Motor neuron (in vitro differentiated cells): ENCODE measurements at regions not wholly inside any gene's neighbourhood (a gene's known extent, or its start where the extent isn't known, plus 50 kb on each side); places are given as distances from the start of the nearest gene placed in this dataset.
A peak's percentile ranks its signal among the peaks of the same experiment; 100 is the strongest.

Experiments
- ATAC-seq, 8 experiments: fragments of 200-7000 bp; cut with Tn5 transposase; replicated peaks in 6 of 8; 2 replicates each; pipeline ENCODE4 v1.8.0; 2021; ENCODE audit warnings: mild to moderate bottlenecking in 8 of 8, moderate library complexity in 8 of 8
- H3K27ac ChIP-seq, 2 donors: fragments of 250-450 bp; sonication (Bioruptor Pico); 2 replicates each; pipeline ENCODE4 v1.9.0; 2021; ENCODE audit warnings: antibody characterized with exemption in 2 of 2, mild to moderate bottlenecking in 2 of 2, moderate library complexity in 1 of 2
- H3K4me1 ChIP-seq, 2 donors: fragments of 250-450 bp; sonication (Bioruptor Pico); replicated peaks in 1 of 2; 2 replicates each; pipeline ENCODE4 v1.6.1; 2021; ENCODE audit warnings: antibody characterized with exemption in 2 of 2, mild to moderate bottlenecking in 2 of 2, moderate library complexity in 1 of 2
- H3K4me3 ChIP-seq, 5 donors: fragments of 250-450 bp; sonication (Bioruptor Pico); 2 replicates each; pipeline ENCODE4 v1.9.0; 2021; ENCODE audit warnings: antibody characterized with exemption in 5 of 5, mild to moderate bottlenecking in 5 of 5, moderate library complexity in 4 of 5
- WGBS, 10 experiments: fragments of 450-650 bp; shearing (Covaris generic); methylation state at CpG; one replicate each; pipeline ENCODE4 v1.0.0; 2022; 5-methylcytosine and 5-hydroxymethylcytosine counted together
- in situ Hi-C, 9 experiments: fragments of 400-800 bp; cut with MboI; loops; one replicate each; pipeline ENCODE4 v1.15.0; 2021; ENCODE audit warnings: low sequenced_read_pairs in 9 of 9, low pct_unique_long_range_greater_than_20kb in 2 of 9; ENCODE audit not compliant: unreplicated experiment in 9 of 9

DNA sequence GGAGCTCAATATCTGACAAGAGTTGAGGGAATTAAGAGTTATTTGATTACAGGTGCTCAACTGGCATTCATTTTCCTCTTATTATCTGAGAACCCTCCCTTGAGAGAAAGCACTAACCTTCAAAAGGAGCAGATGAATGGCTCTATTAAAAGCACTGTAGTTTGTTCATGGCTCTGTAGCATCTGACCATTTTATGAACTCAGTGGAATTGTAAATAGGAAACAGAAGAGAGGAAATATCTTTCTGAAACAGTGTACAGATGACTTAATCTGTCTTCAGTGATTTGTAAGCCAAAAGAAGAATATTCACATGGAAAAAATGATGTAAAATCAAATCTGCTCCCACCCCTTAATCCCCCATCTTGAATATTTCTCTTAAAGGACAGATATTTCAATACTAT lies 810.4 kb upstream of the GRAMD2B start:
- in situ Hi-C loops: no loop called here
- Histone ChIP-seq H3K27ac (no peak overlapping the region), H3K4me1 (peaks cover 10 to 24% of the 10 kb centered on the region in 2 donors), H3K4me3 (peak overlapping the region in 1 of 5 donors; percentile 0)
- peak in 5 of 8 experiments; percentile 72 to 83 (median 78) for ATAC-seq

DNA sequence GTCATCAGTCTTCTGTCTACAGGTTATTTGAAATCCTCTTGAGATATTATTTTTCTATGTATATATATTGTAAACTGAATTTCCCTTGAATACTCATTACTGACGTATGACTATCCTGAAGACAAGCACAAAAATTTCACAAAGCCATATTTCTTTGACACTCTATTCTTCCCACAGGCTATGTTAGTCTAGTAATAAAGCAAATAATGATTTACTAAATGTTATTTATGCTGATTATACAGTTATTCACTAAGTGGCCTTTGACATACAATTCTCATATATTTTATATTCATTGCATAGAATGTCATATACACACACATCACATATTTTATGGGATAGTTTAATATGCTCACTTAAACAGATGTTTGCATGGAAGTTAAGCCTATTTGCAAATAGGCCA lies 793.0 kb upstream of the GRAMD2B start:
- in situ Hi-C loops: no loop called here
- WGBS, 10 experiments: 67 to 100% (median 89%) methylated on average over 1 of the region's 1 CpG; no CpG with 5 or more reads in 4 of the 10 experiments

DNA sequence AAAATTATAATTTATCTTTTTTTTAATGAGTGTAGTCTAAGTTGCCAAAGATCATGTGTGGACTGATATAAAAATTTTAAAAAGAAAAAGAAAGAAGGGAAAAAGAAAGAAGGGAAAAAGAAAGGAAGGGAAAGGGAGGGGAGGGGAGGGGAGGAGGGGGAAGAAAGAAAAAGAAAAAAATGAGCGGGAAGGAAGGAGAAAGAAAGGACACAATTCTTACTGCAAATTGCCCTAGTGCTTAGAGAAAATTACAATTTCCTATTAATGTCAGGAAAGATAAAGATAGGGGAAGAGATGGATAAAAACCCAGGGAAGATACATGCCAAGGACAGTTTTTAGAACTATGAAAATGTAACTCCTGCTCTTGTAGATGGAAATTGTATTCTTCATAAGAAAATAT lies 789.7 kb upstream of the GRAMD2B start:
- H3K27ac ChIP-seq: no peak overlapping the region
- in situ Hi-C loops: no loop called here
- WGBS, 10 experiments: 38 to 100% (median 91%) methylated on average over 1 of the region's 1 CpG; no CpG with 5 or more reads in 4 of the 10 experiments
- peaks cover 4 to 10% of the 10 kb centered on the region in 2 donors for H3K4me1 ChIP-seq
- no peak overlapping the region for H3K4me3 ChIP-seq
- ATAC-seq: no peak

More for the DNA sequence above, 793.0 kb upstream of the GRAMD2B start:
- peak in 1 of 8 experiments; percentile 56 for ATAC-seq
- no peak overlapping the region for H3K27ac ChIP-seq
- peaks cover 4 to 10% of the 10 kb centered on the region in 2 donors for H3K4me1 ChIP-seq
- no peak overlapping the region for H3K4me3 ChIP-seq

DNA sequence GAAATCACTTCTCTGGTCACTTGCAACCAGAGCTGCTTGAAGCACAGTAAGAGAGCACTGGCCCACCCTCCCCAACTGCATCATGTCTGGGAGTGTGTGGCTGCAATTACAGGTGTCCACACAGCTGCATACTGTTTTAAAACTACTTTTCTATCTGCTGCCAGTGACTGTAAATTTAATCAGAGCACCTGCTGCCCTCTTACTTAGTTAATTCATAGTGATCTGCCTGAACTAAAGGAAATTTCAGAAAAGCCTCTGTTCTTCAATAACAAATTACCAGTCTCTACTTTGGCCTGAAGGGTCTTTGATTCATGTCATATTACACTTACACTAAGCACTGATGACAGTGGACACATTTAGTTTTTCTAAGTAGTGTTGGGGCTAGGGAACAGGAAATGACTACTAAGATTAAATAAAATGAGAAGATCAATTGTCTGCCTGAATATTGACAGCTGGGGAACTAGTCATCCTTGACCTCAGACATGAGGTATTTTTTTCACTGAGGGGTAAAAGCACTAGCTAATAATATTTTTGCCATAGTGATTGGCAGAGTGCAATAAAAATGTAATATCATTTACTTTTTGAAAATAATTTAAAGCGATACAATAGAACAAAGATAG lies 788.9 kb upstream of the GRAMD2B start:
- no peak overlapping the region for H3K27ac ChIP-seq
- in situ Hi-C loops: no loop called here
- no peak overlapping the region for H3K4me3 ChIP-seq
- peaks cover 4 to 10% of the 10 kb centered on the region in 2 donors for H3K4me1 ChIP-seq
- 50 to 100% (median 93%) methylated on average over 1 of the region's 1 CpG; no CpG with 5 or more reads in 1 of the 10 experiments for WGBS, 10 experiments
- peak in 5 of 8 experiments; percentile 18 to 68 (median 35) for ATAC-seq

DNA sequence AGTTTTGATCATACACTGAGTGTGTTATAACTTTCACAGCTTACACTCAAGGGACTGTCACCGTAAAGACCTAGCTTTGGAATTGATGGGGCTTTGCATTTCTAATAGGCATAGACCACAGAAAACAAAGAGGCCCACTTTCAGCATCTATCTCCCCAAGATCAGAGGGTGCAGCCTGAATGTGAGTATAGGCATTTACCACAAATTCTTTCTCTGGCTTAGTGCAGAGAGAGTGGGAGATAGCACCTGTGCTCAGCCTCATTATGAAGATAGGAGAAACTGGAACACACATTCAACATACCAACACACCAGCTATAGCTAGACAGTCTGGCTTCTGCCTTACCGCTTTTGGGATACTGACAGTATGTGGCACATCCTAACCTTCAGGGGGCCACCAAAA lies 783.4 kb upstream of the GRAMD2B start:
- 50 to 100% (median 83%) methylated on average over 1 to 2 of the region's 2 CpGs; no CpG with 5 or more reads in 3 of the 10 experiments for WGBS, 10 experiments
- no peak for ATAC-seq
- Histone ChIP-seq H3K4me3 (no peak overlapping the region), H3K27ac (no peak overlapping the region), H3K4me1 (no peaks in the 10 kb centered on the region)
- in situ Hi-C loops: no loop called here

DNA sequence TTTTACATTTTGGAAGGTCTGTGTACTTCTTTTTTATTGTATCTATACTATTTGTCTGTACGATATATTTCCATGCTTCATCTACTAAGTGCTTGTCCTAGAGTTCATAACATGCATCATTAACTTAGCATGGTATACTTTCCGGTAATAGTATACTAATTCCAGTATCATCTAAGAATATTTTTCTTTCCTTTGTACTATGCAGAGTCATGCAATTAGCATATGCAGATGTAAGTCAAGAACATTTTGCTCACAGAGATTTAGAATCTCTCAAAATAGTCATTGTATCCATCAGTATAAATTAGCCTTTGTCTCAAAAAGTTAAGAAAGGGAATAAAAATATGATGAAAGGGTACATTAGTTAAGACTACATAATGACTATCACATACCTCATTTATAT lies 770.4 kb upstream of the GRAMD2B start:
- 73 to 100% (median 98%) methylated on average over 1 to 2 of the region's 2 CpGs for WGBS, 10 experiments
- no peak overlapping the region for H3K4me3 ChIP-seq

DNA sequence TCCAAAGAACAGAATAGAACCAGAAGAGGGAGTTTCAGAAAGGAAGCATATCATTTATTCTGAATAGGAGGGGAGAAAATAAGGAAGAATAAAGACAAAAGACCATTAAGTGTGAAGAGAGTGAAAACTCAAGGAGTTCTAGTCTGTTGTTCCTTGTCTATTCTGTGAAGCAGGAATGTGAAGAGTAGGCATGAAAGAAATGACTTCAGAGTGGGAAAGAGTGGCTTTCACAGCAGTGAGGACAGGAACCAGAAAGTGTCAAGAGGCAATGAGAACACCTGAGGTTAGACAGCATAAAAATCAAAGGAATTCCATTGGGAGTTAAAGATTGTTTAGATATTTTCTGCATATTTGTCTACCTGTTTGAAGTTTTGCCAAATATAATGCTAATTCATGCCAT lies 768.8 kb upstream of the GRAMD2B start:
- Histone ChIP-seq H3K4me3 (no peak overlapping the region), H3K4me1 (peaks cover 29 to 38% of the 10 kb centered on the region in 2 donors), H3K27ac (no peak overlapping the region)
- no peak for ATAC-seq
- in situ Hi-C loops: no loop called here

More for the DNA sequence above, 770.4 kb upstream of the GRAMD2B start:
- H3K27ac ChIP-seq: no peak overlapping the region
- in situ Hi-C loops: no loop called here
- ATAC-seq: peak in 2 of 8 experiments; percentile 59 to 83
- peaks cover 15 to 22% of the 10 kb centered on the region in 2 donors for H3K4me1 ChIP-seq

DNA sequence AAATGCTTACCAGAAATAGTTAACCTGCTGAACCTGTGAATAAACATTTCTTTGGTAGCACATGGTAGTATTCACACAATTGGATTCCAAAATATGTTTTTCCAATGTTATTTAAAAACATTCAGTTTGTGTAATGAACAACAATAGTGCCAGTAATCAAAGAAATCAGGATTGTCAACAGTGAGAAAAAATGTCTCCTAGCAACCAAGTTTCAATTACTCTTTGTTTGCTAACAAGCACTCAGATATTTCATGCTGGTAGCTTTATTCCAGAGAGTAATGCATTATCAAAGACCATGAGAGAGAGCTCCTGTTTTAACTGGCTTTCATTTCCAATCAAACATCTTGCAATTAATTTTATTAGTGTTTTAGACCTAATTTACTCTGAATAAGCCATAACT lies 768.1 kb upstream of the GRAMD2B start:
- ATAC-seq: peak in 1 of 8 experiments; percentile 30
- Histone ChIP-seq H3K4me3 (no peak overlapping the region), H3K4me1 (peaks cover 32 to 41% of the 10 kb centered on the region in 2 donors), H3K27ac (no peak overlapping the region)
- in situ Hi-C loops: no loop called here

DNA sequence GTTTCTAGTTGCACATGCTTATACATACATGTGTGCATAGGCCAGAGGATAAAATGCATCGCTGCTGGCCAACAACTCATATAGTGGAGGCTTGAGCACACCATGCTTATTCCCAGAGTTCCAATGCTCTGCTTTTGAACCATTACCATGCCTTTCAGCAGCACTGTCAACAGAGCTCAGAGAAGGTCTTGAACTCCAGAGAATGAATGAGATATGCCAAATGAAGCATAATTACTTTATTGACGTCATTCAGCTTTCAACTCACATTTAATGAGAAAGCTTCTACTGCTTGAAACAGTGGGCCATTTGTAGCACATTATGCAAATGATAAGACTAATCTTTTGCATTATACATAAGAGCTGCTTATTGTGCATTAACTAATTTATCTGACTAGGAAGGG lies 765.3 kb upstream of the GRAMD2B start:
- Histone ChIP-seq H3K4me1 (peaks cover 37 to 47% of the 10 kb centered on the region in 2 donors), H3K27ac (no peak overlapping the region), H3K4me3 (no peak overlapping the region)
- in situ Hi-C loops: no loop called here
- ATAC-seq: peak in 7 of 8 experiments; percentile 61 to 95 (median 93)
- 17 to 100% (median 27%) methylated on average over 1 to 2 of the region's 2 CpGs; no CpG with 5 or more reads in 4 of the 10 experiments for WGBS, 10 experiments

DNA sequence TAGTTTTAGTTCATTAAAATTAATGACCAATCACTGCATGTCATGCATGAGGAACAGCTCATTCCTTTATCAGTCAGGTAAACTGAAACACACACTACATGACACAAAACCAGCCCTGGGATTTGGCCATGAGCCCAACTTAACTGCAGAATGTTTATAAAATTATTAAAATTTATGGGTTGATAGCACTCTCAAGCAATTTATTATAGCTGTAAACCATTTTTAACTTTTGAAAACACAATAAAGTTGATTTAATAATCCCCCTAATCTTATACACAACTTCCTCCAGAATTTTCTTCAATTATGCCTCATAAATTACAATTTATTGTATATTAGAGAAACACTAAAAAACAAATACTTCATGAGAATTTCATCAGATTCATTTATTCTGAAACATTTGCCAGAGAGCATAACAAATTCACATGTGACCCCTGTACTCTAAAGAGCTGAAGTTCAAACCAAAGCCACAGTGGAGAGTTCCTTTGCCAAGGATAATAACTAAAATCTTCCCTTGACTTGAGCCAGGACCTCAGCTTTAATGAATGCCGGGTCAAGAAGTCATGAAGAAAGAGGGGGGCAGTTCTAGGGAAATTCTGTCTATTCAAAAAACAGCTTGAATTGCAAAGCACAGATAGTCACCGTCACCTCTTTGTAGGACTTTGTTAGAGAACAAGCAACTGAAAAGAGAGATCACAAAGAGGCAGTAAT lies 763.7 kb upstream of the GRAMD2B start:
- H3K4me3 ChIP-seq: no peak overlapping the region
- peak overlapping the region in 1 of 2 donors; percentile 25 for H3K27ac ChIP-seq
- peak in 6 of 8 experiments; percentile 46 to 65 (median 50) for ATAC-seq
- H3K4me1 ChIP-seq: peaks cover 34 to 43% of the 10 kb centered on the region in 2 donors
- 7 to 88% (median 25%) methylated on average over 1 to 2 of the region's 2 CpGs; no CpG with 5 or more reads in 1 of the 10 experiments for WGBS, 10 experiments
- in situ Hi-C loops: no loop called here

DNA sequence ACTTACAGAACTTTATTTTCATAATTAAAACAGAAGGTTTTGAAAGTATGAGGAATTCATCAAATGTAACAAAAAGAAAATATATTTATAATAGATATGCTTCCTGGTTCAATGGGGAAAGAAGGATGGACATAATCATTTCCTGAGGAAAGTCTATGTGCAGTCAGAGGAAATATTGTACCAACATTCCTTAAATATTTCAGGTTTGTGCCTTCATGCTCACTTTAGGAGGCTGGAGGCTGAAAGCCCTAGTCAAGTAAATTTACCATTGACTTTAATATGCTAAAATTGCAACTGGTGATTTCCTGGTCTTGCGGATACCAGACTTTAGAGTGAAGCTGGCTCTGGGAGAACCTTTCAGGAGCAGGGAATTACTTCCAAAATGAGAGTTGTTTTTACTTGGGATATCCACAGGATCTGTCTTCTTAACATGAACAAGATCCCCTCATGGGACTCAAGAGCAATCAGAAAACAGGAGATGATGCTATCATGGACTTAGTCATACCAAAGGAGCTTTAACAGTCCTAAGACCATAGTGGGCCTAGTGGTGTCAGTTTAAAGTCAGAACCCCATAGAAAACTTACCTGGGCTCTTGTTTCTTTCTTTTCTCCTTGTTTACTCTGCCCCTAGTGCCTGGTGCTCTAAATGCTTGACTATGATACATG lies 762.8 kb upstream of the GRAMD2B start:
- Histone ChIP-seq H3K4me3 (no peak overlapping the region), H3K27ac (peak overlapping the region; percentile 6 to 52), H3K4me1 (peaks cover 28 to 36% of the 10 kb centered on the region in 2 donors)
- in situ Hi-C loops: no loop called here
- no peak for ATAC-seq
- WGBS, 10 experiments: 86 to 100% (median 100%) methylated on average over 1 of the region's 1 CpG; no CpG with 5 or more reads in 6 of the 10 experiments

DNA sequence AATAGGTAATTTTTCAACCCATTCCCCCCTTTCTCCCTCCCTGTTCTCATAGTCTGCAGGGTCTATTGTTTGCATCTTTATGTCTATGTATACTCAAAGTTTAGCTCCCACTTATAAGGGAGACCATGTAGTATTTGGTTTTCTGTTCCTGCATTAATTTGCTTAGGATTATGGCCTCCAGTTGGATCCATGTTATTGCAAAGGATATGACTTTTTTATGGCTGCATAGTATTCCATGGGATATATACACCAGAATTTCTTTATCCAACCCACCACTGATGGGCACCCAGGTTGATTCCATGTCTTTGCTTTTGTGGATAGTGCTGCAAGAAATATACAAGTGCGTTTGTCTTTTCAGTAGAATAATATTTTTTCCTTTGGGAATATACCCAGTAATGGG lies 761.6 kb upstream of the GRAMD2B start:
- 60 to 100% (median 100%) methylated on average over 1 of the region's 1 CpG; no CpG with 5 or more reads in 1 of the 10 experiments for WGBS, 10 experiments
- peaks cover 26 to 33% of the 10 kb centered on the region in 2 donors for H3K4me1 ChIP-seq
- ATAC-seq: no peak
- H3K4me3 ChIP-seq: no peak overlapping the region
- in situ Hi-C loops: no loop called here
- H3K27ac ChIP-seq: no peak overlapping the region

DNA sequence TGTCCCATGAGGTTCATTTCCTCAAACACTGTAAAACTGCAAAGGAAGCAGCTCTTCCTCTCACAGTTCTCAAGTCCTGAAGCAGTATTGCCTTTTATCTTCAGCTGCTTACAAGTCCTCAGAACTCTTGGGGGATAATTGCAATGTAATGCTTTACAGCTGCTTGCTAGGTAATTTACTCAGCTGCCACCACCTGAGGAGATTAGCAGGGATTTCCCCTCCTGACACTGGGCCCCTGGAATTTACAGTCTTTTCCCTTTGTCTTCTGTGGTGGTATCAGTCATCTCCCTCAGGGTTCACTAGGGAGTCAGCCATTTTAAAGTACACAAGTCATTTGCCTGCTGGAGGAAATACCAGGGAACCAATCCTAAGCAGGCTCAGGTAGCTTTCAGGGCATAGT lies 754.3 kb upstream of the GRAMD2B start:
- peaks cover 0 to 8% of the 10 kb centered on the region in 2 donors for H3K4me1 ChIP-seq
- H3K27ac ChIP-seq: no peak overlapping the region
- in situ Hi-C loops: no loop called here
- no peak overlapping the region for H3K4me3 ChIP-seq
- peak in 1 of 8 experiments; percentile 53 for ATAC-seq
